DMS79 treated with DMSO at 0.1 percent for 48 hours (cell line): ENCODE measurements at regions not wholly inside any gene's neighbourhood (a gene's known extent, or its start where the extent isn't known, plus 50 kb on each side); places are given as distances from the start of the nearest gene placed in this dataset.
"Not testable (repeated sequence)": the region's sequence is repeated elsewhere in the genome, so short reads cannot be mapped to it uniquely, and the experiment has no call there.

Experiments used
- DNase-seq: peaks from one replicate; lab custom pipeline; 2025; lab: John Stamatoyannopoulos, UW

DNA sequence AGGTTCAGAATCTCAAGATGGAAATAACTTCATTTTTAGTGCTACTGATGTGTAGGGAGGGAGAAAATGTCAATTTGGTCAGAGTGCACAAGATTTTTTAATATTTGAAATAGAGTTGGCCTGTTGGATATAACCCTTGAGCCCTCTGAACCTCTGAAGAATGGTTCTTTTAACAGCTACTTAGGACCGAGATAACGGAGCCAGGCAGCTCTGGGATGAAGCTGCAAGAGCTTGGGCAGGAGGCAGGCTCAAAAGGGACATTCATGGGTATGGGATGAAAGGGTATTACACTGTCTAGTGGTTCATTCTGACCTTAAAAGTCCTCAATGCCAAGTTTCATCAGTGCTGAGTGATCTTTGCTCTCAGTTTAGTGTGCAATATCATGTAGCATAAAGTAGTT, 111.4 kb upstream of the CPHXL start:
- DNase-seq, result no peak

DNA sequence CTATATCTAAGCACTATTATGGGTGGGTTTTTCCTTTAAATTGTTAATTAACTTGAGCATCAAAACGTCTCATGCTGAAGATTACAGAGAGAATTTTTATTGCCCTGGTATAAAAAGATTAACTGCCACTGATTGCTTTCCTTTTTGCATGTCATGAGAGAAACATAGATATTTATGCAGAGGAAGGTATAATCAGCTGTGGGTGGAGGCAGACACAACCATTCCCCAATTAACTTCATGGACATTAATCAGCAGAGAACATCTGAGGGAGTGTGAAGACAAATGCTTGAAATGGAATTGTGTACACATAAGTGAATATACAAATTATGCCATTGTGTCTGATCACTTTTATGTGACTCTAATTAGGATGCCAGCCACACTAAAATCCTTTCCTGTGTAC, 115.2 kb upstream of the CPHXL start:
- DNase-seq, result no peak

GRCh38 chr16:75847172-75847571, 120.9 kb upstream of the CPHXL start:
- no peak for DNase-seq

DNA sequence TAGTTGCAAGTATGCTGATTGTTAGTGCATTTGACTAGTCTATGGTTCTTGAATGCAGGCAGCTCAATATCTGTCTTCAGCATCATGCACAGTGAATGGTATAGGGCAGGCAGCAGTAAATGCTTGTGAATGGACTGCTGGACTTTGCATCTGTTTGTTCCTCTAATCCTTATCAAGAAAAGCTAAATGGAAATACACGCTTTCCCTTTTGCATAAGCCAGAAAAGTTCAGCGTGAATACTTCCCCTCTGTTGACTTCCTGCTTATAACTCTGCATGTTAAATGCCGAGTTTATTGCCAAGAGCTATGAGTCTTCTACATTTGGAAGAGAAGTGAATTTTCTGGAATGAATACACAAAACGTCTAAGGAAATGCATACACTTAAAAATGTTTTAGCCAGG, 127.9 kb upstream of the CPHXL start:
- no peak for DNase-seq

DNA sequence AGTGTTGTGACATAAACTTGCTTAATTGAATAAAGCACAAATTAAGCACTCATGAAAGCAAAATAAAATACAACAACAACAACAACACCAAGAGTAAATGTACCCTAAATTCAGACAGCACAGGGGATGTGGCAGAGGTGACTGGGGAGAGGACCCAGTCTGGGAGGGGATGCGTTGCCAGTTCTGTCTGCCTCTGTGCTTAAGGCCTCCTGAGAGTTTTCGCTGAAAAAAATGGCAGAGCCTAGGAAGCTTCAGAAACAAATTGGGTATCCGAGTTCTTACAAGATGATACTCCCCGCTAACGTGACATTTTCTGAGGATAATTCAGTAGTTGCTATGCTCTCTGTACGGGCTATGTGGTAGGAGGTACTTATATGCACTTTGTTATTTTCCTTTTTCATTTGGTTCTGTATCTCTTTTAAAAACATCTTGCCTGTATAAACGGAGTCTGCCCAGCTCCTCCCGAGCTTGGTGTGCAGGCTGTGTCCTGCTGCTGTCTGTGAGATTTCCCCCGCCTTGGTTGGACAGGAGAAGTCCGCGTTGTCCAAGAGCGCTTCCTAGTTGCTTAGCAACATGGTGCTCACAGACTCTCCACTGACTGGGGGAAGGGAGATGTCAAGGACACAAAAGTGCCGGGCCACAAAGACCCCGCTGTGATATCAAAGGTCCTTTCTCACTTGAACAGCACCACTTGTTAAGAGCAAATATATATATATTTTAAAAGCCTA, 134.2 kb upstream of the CPHXL start:
- DNase-seq, result peak; percentile 3

GRCh38 chr16:75861311-75862097, 135.2 kb upstream of the CPHXL start:
- DNase-seq, result no peak

GRCh38 chr16:75862098-75862386, 135.8 kb upstream of the CPHXL start:
- no peak for DNase-seq

DNA sequence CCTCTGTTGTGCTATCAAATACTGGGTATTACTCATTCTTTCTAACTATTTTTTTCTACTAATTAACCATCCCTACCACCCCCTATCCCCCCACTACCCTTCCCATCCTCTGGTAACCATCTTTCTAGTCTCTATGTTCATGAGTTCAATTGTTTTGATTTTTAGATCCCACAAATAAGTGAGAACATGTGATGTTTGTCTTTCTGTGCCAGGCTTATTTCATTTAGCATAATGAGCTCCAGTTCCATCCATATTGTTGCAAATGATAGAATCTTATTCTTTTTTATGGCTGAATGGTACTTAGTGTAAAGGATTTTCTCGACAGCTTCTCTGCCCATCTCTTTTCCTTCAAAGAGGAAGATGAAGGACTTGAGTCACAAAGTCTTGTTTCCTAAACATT, 138.0 kb upstream of the CPHXL start:
- DNase-seq, result no peak

DNA sequence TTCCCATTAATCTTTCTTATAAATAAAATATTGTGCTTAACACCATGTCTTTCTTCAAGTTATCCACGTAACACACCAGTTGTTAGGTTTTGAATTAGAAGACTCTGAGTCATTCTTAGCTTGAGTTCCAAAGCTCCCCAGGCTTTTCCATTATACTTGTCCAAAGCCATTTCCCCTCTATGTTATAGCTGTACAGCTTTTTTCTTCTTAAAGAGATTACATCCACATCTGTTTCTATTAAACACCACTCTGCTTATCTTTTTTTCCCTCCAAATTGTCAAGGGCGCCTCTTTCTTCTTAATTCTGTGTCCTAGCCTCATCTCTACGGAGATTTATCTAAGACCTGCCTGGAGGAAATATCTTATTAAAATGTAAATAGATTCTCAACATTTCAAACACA, 139.4 kb upstream of the CPHXL start:
- no peak for DNase-seq

DNA sequence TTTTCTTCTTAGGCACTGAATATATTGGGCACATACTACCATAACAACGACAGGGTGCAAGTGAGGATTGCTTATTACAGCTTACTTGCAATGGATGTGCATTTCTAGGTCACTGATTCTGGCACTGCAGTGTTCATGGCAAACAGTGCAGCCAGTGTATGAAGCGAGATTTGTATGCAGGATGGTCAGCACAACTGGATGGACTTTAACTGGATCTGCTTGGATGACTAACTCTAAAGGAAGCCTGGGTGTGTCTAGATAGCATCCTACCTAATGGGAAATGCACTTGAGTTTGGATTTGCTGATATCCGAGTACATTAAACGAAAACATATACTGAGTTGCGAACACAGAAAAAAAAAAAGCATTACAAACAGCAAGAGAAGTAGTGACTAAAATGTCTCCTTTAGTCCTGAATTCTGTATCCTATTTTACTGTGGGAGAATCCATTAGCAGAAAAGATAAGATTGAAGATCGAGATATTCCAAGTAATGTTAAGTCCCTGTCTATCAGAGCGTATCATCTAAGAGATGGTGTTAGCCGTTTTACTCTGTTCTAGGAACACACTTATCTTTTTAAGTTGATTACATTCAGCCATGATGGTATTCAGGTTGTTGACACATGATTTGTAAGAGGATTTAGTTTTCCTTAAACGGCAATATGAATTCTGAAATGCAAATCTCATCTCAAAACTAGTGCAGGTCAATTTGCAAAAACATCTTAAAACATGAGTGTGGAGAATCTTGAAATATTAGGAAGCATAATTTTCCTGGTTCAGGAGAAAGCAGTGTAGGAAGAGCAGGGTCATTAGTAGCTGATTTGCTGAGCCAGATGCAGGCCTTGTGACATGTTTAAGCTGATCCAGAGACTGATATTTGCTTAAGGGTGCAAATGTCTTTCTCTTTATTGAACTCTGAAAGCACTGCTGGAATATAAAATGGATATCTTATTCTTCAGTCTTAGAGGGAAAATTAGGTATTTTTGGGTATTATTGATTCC, 142.6 kb upstream of the CPHXL start:
- no peak for DNase-seq

DNA sequence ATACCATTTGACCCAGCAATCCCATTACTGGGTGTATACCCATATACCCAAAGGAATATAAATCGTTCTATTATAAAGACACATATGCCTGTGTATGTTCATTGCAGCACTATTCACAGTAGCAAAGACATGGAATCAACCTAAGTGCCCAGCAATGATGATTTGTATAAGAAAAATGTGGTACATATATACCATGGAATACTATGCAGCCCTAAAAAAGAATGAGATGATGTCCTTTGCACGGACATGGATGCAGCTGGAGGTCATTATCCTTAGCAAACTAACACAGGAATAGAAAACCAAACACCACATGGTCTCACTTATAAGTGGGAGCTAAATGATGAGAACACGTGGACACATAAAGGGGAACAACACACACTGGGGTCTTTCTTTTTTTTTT, 155.0 kb upstream of the CPHXL start:
- not testable (repeated sequence) for DNase-seq

GRCh38 chr16:75899163-75899562, 172.9 kb upstream of the CPHXL start:
- no peak for DNase-seq

GRCh38 chr16:75908331-75909117, 182.2 kb upstream of the CPHXL start:
- DNase-seq, result no peak

DNA sequence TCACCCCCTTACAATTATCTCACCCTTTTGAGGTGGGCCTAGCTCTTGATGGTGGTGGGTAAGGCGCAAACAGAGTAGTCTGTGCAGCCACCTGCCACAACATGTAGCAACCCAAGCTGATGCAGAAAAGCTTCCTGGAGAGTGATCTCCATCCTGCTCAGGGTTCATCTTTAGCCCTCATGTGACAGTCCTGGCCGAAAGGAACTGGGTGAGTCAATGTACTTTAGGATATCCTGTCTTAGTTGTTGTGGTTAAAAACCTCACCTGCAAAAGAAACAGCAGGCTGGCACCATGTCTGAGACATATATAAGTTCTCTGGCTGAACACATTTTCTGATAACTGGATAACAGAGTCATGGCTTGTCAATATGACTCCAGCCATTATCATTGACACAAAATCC, 183.5 kb upstream of the CPHXL start:
- DNase-seq, result no peak

GRCh38 chr16:75911896-75912295, 185.6 kb upstream of the CPHXL start:
- DNase-seq, result no peak

- DNase-seq, result no peak
Observed at GRCh38 chr16:75913958-75914357, 187.7 kb upstream of the CPHXL start.

DNA sequence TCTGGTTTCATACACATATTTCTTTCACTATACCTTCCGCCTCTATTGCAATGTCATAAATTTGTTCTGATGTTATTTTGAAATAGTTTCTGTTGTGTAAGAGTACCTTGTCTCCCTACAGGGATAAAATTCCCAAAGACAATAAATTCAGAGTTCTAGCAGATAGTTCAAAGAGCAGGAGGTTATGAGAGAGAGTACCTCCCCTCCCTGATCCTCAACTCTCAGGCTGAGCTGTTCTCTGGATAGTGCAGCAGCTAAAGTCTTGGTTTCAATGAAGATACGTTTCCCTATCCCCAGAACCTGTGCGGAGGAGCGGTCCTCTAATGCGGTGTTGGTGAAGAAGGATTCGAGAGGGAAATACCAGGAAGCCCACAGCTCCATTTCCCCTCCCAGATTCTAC, 190.2 kb upstream of the CPHXL start:
- no peak for DNase-seq

GRCh38 chr16:75918109-75918508, 191.8 kb upstream of the CPHXL start:
- DNase-seq, result no peak

DNA sequence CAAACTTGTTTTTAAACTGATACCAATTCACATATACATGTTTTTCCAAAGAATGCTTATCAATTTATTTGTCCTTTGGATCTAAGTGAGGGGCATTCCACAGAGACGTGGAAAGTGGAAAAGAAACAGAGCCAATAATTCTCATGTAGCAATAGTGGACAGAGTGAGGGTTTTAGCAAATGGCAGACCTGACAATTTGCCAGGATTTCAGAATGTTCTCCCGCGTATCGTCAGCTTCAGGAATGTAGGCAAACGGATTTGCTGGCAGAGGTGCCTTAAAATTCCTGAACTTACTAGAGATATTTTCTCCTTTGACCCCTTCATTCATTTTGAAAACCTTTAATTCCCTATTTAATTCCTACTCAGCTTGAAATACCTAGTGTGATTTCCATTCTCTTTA, 193.4 kb upstream of the CPHXL start:
- no peak for DNase-seq

DNA sequence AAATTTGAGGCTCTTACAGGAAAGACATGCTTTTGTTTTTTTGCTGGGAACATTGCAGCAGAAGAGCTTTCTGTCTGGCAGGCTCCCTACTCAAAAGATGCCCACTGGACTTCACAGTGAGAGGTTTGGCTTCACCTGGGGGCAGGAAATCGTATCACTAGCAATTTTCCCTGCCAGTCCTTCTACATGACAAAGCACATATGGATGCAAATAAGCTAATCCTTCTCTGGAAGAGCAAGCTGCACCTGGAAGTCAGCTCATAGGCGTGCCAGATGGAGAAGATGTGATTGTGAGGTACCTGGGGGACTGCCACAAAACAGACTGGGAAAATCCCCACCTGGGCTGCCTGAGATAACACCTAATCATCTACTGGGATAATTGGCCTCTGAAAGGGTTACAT, 195.0 kb upstream of the CPHXL start:
- DNase-seq, result no peak

DNA sequence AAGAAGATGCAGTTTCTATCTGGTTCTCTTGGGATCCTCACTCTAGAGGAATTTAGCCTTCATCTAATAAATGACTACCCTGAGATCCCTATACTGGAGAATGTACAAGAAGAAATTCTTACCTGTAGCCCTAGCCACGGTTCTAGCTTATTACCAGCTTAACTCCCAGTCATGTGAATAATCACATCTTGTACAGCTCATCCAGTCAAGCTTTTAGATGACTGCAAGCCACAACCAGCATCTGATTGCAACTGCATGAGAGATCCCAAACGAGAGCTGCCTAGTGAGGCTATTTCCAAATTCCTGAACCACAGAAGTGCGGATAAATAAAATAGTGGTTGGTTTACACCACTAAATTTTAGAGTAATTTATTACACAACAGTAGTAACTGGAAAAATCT, 196.0 kb upstream of the CPHXL start:
- no peak for DNase-seq

DNA sequence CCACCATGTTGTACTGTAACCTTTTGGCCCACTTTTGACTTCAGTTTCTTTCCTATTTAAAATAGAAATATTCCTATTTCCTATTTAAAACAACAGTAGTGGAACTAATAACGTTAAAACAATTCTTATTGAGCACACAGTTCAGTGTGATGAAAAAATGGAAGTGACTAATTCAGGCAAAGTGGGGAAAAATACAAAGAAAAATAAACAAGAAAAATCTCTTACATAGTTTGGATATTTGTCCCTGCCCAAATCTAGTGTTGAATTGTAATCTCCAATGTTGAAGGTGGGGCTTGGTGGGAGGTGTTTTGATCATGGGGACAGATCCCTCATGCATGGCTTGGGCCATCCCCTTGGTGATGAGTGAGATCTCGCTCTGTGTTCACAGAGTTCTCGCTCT, 198.1 kb upstream of the CPHXL start:
- no peak for DNase-seq
